Sigmoid colon (tissue), 4 donors: ENCODE measurements at regions not wholly inside any gene's neighbourhood (a gene's known extent, or its start where the extent isn't known, plus 50 kb on each side); places are given as distances from the start of the nearest gene placed in this dataset.

Experiments
- CTCF ChIP-seq, 4 experiments: fragments of 450-650 bp in 3 of 4; fragments of 200-600 bp in 1 of 4; IDR thresholded peaks; one replicate each; pipeline ENCODE4 v1.5.1; 2016 to 2019; ENCODE audit warnings: antibody characterized with exemption in 4 of 4, mild to moderate bottlenecking in 3 of 4, moderate library complexity in 2 of 4
- EP300 ChIP-seq, 4 donors: sonication (generic); formaldehyde crosslinking; IDR thresholded peaks; one replicate each; pipeline ENCODE4 v1.6.1; 2017; ENCODE audit warnings: antibody characterized with exemption in 4 of 4
- POLR2A ChIP-seq, 2 donors: fragments of 450-650 bp; IDR thresholded peaks; one replicate each; pipeline ENCODE4 v1.6.1; 2016; ENCODE audit warnings: antibody characterized with exemption in 2 of 2, mild to moderate bottlenecking in 2 of 2, moderate library complexity in 2 of 2
- POLR2AphosphoS5 ChIP-seq, 4 donors: sonication (generic); formaldehyde crosslinking; IDR thresholded peaks; one replicate each; pipeline ENCODE4 v1.6.1; 2017; ENCODE audit warnings: antibody characterized with exemption in 4 of 4

GRCh38 chr10:78780551-78780961 is 288.2 kb upstream of the ZMIZ1 start:
- TF ChIP-seq CTCF (IDR thresholded peaks at IDR 0.05) (no peak), POLR2AphosphoS5 (IDR thresholded peaks at IDR 0.05) (no peak), POLR2A (IDR thresholded peaks at IDR 0.05) (no peak), EP300 (IDR thresholded peaks at IDR 0.05) (no peak)
